Natural killer cell (primary cell): ENCODE measurements at regions not wholly inside any gene's neighbourhood (a gene's known extent, or its start where the extent isn't known, plus 50 kb on each side); places are given as distances from the start of the nearest gene placed in this dataset.

Experiments used
- ATAC-seq, 3 donors: fragments of 150-1000 bp in 2 of 3; fragments of 200-7000 bp in 1 of 3; cut with Tn5 transposase; 1 replicate in 1 of 3; 2 replicates in 2 of 3; pipeline ENCODE4 v1.10.0; 2021; ENCODE audit warnings: mild to moderate bottlenecking in 2 of 3, moderate library complexity in 2 of 3
- DNase-seq, 2 donors: peaks; one replicate each; pipeline versions ENCODE4 v3.0.0 to v3.0.0-alpha.2; 2013 to 2021; ENCODE audit warnings: mixed read lengths in 1 of 2
- H3K27ac ChIP-seq: one replicate; pipeline ENCODE4 v1.5.1; 2013; ENCODE audit warnings: mild to moderate bottlenecking, low read length
- H3K27me3 ChIP-seq: one replicate; pipeline ENCODE4 v1.6.1; 2013; ENCODE audit warnings: low read length; ENCODE audit not compliant: control insufficient read depth, insufficient read depth
- H3K36me3 ChIP-seq: one replicate; pipeline ENCODE4 v1.6.1; 2013; ENCODE audit warnings: low read length; ENCODE audit not compliant: control insufficient read depth, insufficient read depth
- H3K4me1 ChIP-seq: one replicate; pipeline ENCODE4 v1.6.1; 2013; ENCODE audit warnings: low read length; ENCODE audit not compliant: control insufficient read depth, insufficient read depth
- H3K4me3 ChIP-seq: one replicate; pipeline ENCODE4 v1.5.1; 2013; ENCODE audit warnings: low read length
- H3K9me3 ChIP-seq: one replicate; pipeline ENCODE4 v1.6.1; 2013; ENCODE audit warnings: low read length; ENCODE audit not compliant: control insufficient read depth, insufficient read depth
- H3K27ac Mint-ChIP-seq, 2 donors: one replicate each; pipeline ENCODE4 v1.8.0; 2022; ENCODE audit warnings: mild to moderate bottlenecking in 2 of 2, mixed read lengths in 2 of 2, moderate library complexity in 1 of 2
- H3K27me3 Mint-ChIP-seq, 2 donors: one replicate each; pipeline ENCODE4 v1.8.0; 2022; ENCODE audit warnings: low read depth in 2 of 2, mixed read lengths in 2 of 2
- H3K36me3 Mint-ChIP-seq: one replicate; pipeline ENCODE4 v1.8.0; 2022; ENCODE audit warnings: mixed read lengths
- H3K4me1 Mint-ChIP-seq, 2 donors: one replicate each; pipeline ENCODE4 v1.8.0; 2022; ENCODE audit warnings: mixed read lengths in 2 of 2
- H3K4me3 Mint-ChIP-seq: one replicate; pipeline ENCODE4 v1.8.0; 2022; ENCODE audit warnings: mild to moderate bottlenecking, moderate library complexity, mixed read lengths
- H3K9me3 Mint-ChIP-seq, 2 donors: one replicate each; pipeline ENCODE4 v1.8.0; 2022; ENCODE audit warnings: mixed read lengths in 2 of 2
- WGBS: methylation state at CpG from one replicate; pipeline ENCODE4 v1.1.7; 2013; ENCODE audit warnings: missing lambda C conversion rate; ENCODE audit not compliant: insufficient coverage; 5-methylcytosine and 5-hydroxymethylcytosine counted together
- intact Hi-C: fragments of 100-400 bp; cut with micrococcal nuclease; formaldehyde crosslinking; loops from one replicate; pipeline ENCODE4 v1.14.2; 2022
- TF ChIP-seq, protein P1 (sequence below): fragments of 200-600 bp; IDR thresholded peaks from one replicate; pipeline ENCODE4 v1.8.0; 2022; ENCODE audit warnings: antibody characterized with exemption

DNA sequence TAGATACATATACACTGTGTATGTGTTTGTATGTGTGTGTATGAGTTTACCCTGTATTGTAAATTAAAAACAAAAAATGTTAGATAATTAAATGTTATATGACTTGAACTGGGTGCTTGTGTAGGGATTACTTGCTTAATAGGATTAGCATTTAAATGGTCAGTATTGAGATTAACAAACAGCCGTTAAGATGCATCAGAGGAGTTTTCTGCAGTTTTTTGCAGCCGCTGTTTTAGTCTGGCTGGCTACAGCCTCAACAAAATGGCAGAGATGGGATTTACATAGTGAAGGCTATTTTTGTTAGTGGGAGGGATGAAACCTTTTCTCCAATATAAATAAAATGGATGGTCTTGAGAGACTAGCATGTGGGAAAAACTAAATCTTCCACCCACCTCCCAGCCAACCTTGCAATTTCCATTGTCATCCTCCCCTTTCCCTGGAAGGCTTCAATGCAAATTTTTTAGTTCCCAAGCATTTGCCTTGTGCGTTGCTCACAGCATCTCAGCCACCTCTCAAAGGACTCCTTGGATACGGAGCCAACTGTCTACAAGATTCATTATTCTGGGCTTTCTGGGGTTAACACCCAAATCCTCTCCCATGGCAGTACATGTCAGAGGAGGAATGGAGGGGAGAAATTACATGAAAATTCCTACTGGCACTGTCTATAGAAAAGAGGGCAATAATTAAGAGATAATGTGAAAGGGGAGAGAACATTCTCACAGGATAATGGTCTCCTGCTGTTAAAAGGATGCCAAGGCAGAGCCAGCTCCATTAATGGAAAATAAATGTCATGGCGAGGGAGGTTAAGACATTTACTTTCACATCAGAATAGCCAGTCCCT, 351.9 kb downstream of the CDH2 start:
- no peaks in the 10 kb centered on the region for H3K27me3 Mint-ChIP-seq
- H3K9me3 Mint-ChIP-seq: peaks cover 11 to 20% of the 10 kb centered on the region in 2 donors
- no peaks in the 10 kb centered on the region for H3K27me3 ChIP-seq
- no peak overlapping the region for H3K4me3 ChIP-seq
- H3K4me1 Mint-ChIP-seq: no peaks in the 10 kb centered on the region
- TF ChIP-seq, protein P1, sequence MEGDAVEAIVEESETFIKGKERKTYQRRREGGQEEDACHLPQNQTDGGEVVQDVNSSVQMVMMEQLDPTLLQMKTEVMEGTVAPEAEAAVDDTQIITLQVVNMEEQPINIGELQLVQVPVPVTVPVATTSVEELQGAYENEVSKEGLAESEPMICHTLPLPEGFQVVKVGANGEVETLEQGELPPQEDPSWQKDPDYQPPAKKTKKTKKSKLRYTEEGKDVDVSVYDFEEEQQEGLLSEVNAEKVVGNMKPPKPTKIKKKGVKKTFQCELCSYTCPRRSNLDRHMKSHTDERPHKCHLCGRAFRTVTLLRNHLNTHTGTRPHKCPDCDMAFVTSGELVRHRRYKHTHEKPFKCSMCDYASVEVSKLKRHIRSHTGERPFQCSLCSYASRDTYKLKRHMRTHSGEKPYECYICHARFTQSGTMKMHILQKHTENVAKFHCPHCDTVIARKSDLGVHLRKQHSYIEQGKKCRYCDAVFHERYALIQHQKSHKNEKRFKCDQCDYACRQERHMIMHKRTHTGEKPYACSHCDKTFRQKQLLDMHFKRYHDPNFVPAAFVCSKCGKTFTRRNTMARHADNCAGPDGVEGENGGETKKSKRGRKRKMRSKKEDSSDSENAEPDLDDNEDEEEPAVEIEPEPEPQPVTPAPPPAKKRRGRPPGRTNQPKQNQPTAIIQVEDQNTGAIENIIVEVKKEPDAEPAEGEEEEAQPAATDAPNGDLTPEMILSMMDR: no peak
- no peaks in the 10 kb centered on the region for H3K36me3 ChIP-seq
- peaks cover 4% of the 10 kb centered on the region for H3K9me3 ChIP-seq
- no peak overlapping the region for H3K27ac Mint-ChIP-seq
- ATAC-seq (no peak), DNase-seq (no peak)
- H3K4me1 ChIP-seq: no peaks in the 10 kb centered on the region
- 72% methylated on average over 3 of the region's 5 CpGs for WGBS
- intact Hi-C loops: no loop called here
- H3K36me3 Mint-ChIP-seq: no peaks in the 10 kb centered on the region
- H3K4me3 Mint-ChIP-seq: no peak overlapping the region
- H3K27ac ChIP-seq: no peak overlapping the region

- H3K27me3 ChIP-seq: no peaks in the 10 kb centered on the region
- ATAC-seq: no peak
- no peaks in the 10 kb centered on the region for H3K27me3 Mint-ChIP-seq
Observed at GRCh38 chr18:27824275-27824674, 352.7 kb downstream of the CDH2 start.

GRCh38 chr18:27823053-27823452, 353.9 kb downstream of the CDH2 start:
- Histone ChIP-seq H3K27me3 (no peaks in the 10 kb centered on the region), H3K4me3 (no peak overlapping the region), H3K4me1 (no peaks in the 10 kb centered on the region), H3K36me3 (no peaks in the 10 kb centered on the region), H3K27ac (no peak overlapping the region), H3K9me3 (peaks cover 4% of the 10 kb centered on the region)
- 94% methylated on average over 4 of the region's 4 CpGs for WGBS
- ATAC-seq: no peak
- DNase-seq: no peak
- Mint-ChIP-seq H3K9me3 (peaks cover 6 to 13% of the 10 kb centered on the region in 2 donors), H3K36me3 (no peaks in the 10 kb centered on the region), H3K4me3 (no peak overlapping the region), H3K4me1 (no peaks in the 10 kb centered on the region), H3K27me3 (no peaks in the 10 kb centered on the region), H3K27ac (no peak overlapping the region)
- TF ChIP-seq, protein P1: no peak
- intact Hi-C loops: no loop called here

More at GRCh38 chr18:27824275-27824674, 352.7 kb downstream of the CDH2 start:
- intact Hi-C loops: no loop called here
- Mint-ChIP-seq H3K9me3 (peaks cover 9 to 17% of the 10 kb centered on the region in 2 donors), H3K27ac (no peak overlapping the region), H3K4me3 (no peak overlapping the region), H3K36me3 (no peaks in the 10 kb centered on the region), H3K4me1 (no peaks in the 10 kb centered on the region)
- Histone ChIP-seq H3K36me3 (no peaks in the 10 kb centered on the region), H3K9me3 (peaks cover 4% of the 10 kb centered on the region), H3K4me1 (no peaks in the 10 kb centered on the region), H3K27ac (no peak overlapping the region), H3K4me3 (no peak overlapping the region)
- DNase-seq: no peak
- TF ChIP-seq, protein P1: no peak
- 80% methylated on average over 4 of the region's 4 CpGs for WGBS

GRCh38 chr18:27808683-27809082, 368.2 kb downstream of the CDH2 start:
- intact Hi-C loops: no loop called here
- 47% methylated on average over 1 of the region's 1 CpG for WGBS
- no peak overlapping the region for H3K27ac ChIP-seq
- no peaks in the 10 kb centered on the region for H3K36me3 Mint-ChIP-seq
- ATAC-seq: no peak
- no peaks in the 10 kb centered on the region for H3K4me1 Mint-ChIP-seq
- H3K36me3 ChIP-seq: no peaks in the 10 kb centered on the region
- H3K9me3 ChIP-seq: no peaks in the 10 kb centered on the region
- DNase-seq: no peak
- H3K27ac Mint-ChIP-seq: no peak overlapping the region
- no peaks in the 10 kb centered on the region for H3K27me3 Mint-ChIP-seq
- no peaks in the 10 kb centered on the region for H3K27me3 ChIP-seq
- H3K4me1 ChIP-seq: no peaks in the 10 kb centered on the region
- no peak overlapping the region for H3K4me3 ChIP-seq
- peaks cover 10 to 16% of the 10 kb centered on the region in 2 donors for H3K9me3 Mint-ChIP-seq
- TF ChIP-seq, protein P1: no peak
- H3K4me3 Mint-ChIP-seq: no peak overlapping the region
